ENCODE measurements at regions not wholly inside any gene's neighbourhood (a gene's known extent, or its start where the extent isn't known, plus 50 kb on each side); places are given as distances from the start of the nearest gene placed in this dataset.

- Mint-ChIP-seq H3K27ac (no peak overlapping the region), H3K9me3 (no peaks in the 10 kb centered on the region; the same call in 2 of the 3 replicates), H3K4me1 (no peaks in the 10 kb centered on the region), H3K27me3 (ENCODE audit: insufficient read depth, low read depth, poor library complexity) (no peaks in the 10 kb centered on the region), H3K4me3 (no peak overlapping the region), H3K36me3 (ENCODE audit: low read depth) (no peaks in the 10 kb centered on the region)
- H3K79me2 ChIP-seq (replicated peaks; ENCODE audit: insufficient read depth) = no peaks in the 10 kb centered on the region
- no peaks in the 10 kb centered on the region for H3K36me3 ChIP-seq (ENCODE audit: insufficient read depth)
- no peak overlapping the region for H3K27ac ChIP-seq (ENCODE audit: low read depth)
- ATAC-seq (no peak), DNase-seq (ENCODE audit: low spot score) (no peak)
- no peaks in the 10 kb centered on the region for H3K9me2 ChIP-seq (ENCODE audit: insufficient read depth)
- no peaks in the 10 kb centered on the region for H4K20me1 ChIP-seq (replicated peaks; ENCODE audit: insufficient read depth)
- H2AFZ ChIP-seq = no peak overlapping the region
- no peaks in the 10 kb centered on the region for H3K27me3 ChIP-seq (ENCODE audit: insufficient read depth)
- H3F3A ChIP-seq (replicated peaks; ENCODE audit: low read depth) = no peaks in the 10 kb centered on the region
- H3K4me2 ChIP-seq = no peak overlapping the region
- H3K4me3 ChIP-seq = no peak overlapping the region
- H3K4me1 ChIP-seq (ENCODE audit: insufficient read depth) = no peaks in the 10 kb centered on the region
- TF ChIP-seq POLR2AphosphoS5 (IDR thresholded peaks at IDR 0.05; ENCODE audit: low read depth) = no peak
- TF ChIP-seq STAT1 (IDR thresholded peaks at IDR 0.05; ENCODE audit: unreplicated experiment) = no peak
- no peak for TF ChIP-seq ZNF462 (CRISPR knock-in tag; IDR thresholded peaks at IDR 0.05)
- no peak for TF ChIP-seq NANOG (IDR thresholded peaks at IDR 0.05; ENCODE audit: borderline replicate concordance)
Measured at GRCh38 chr9:87007711-87008366, 60.5 kb upstream of the GAS1 start.

DNA sequence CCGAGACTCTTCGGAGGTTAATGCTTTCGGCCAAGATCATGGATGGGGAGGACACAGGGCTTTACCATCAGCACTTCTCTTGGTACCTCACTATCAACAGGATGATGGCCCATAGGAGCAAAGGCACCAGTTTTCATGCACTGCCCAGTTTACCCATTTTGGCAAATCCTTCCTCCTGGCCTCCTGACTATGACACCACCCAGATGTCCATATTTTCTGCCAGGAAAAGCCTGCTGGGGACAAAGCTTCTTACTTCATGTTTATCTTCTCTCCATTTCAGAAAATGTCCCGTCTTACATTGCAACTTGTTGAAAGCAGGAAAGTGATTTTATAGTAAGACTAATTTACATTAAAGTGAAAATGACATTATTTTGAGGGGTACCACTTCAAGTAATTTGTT lies 61.4 kb upstream of the GAS1 start:
- Histone ChIP-seq H3K4me2 (no peak overlapping the region), H3K27me3 (ENCODE audit: insufficient read depth) (no peaks in the 10 kb centered on the region), H3K36me3 (ENCODE audit: insufficient read depth) (no peaks in the 10 kb centered on the region), H3K4me3 (no peak overlapping the region), H4K20me1 (replicated peaks; ENCODE audit: insufficient read depth) (no peaks in the 10 kb centered on the region), H3F3A (replicated peaks; ENCODE audit: low read depth) (no peaks in the 10 kb centered on the region), H3K4me1 (ENCODE audit: insufficient read depth) (no peaks in the 10 kb centered on the region), H3K27ac (ENCODE audit: low read depth) (no peak overlapping the region), H2AFZ (no peak overlapping the region), H3K9me2 (ENCODE audit: insufficient read depth) (no peaks in the 10 kb centered on the region), H3K79me2 (replicated peaks; ENCODE audit: insufficient read depth) (no peaks in the 10 kb centered on the region)
- H3K27me3 Mint-ChIP-seq (ENCODE audit: insufficient read depth, low read depth, poor library complexity) = no peaks in the 10 kb centered on the region
- H3K36me3 Mint-ChIP-seq (ENCODE audit: low read depth) = no peaks in the 10 kb centered on the region
- H3K27ac Mint-ChIP-seq = no peak overlapping the region
- no peaks in the 10 kb centered on the region for H3K9me3 Mint-ChIP-seq
- DNase-seq (ENCODE audit: low spot score) (no peak), ATAC-seq (no peak)
- no peaks in the 10 kb centered on the region for H3K4me1 Mint-ChIP-seq
- no peak overlapping the region for H3K4me3 Mint-ChIP-seq
- TF ChIP-seq JUNB (IDR thresholded peaks at IDR 0.05; ENCODE audit: unreplicated experiment) (no peak), ZNF462 (CRISPR knock-in tag; IDR thresholded peaks at IDR 0.05) (no peak)
